GM19372 (cell line): ENCODE measurements at regions not wholly inside any gene's neighbourhood (a gene's known extent, or its start where the extent isn't known, plus 50 kb on each side); places are given as distances from the start of the nearest gene placed in this dataset.

Experiments
- ATAC-seq: cut with Tn5 transposase; IDR thresholded peaks from one replicate; pipeline ENCODE4 v1.9.1; 2021; ENCODE audit warnings: mild to moderate bottlenecking, low read depth, moderate library complexity; ENCODE audit not compliant: unreplicated experiment

GRCh38 chr18:70653671-70654070 lies 364.8 kb downstream of the SOCS6 start:
- no peak for ATAC-seq

GRCh38 chr18:70650878-70651277 lies 362.0 kb downstream of the SOCS6 start:
- no peak for ATAC-seq

- ATAC-seq: no peak
Observed at GRCh38 chr18:70649683-70650082, 360.8 kb downstream of the SOCS6 start.

- ATAC-seq: no peak
Observed at GRCh38 chr18:70645971-70646370, 357.1 kb downstream of the SOCS6 start.

- no peak for ATAC-seq
Observed at GRCh38 chr18:70643812-70644211, 355.0 kb downstream of the SOCS6 start.

- no peak for ATAC-seq
Observed at GRCh38 chr18:70641156-70641775, 352.4 kb downstream of the SOCS6 start.

- no peak for ATAC-seq
Observed at GRCh38 chr18:70640336-70640887, 351.6 kb downstream of the SOCS6 start.

- ATAC-seq: no peak
Observed at GRCh38 chr18:70636991-70637390, 348.1 kb downstream of the SOCS6 start.

- no peak for ATAC-seq
Observed at GRCh38 chr18:70634576-70635147, 345.8 kb downstream of the SOCS6 start.

GRCh38 chr18:70627182-70627802 lies 338.4 kb downstream of the SOCS6 start:
- ATAC-seq: no peak

GRCh38 chr18:70622622-70623419 lies 334.0 kb downstream of the SOCS6 start:
- no peak for ATAC-seq

- no peak for ATAC-seq
Observed at GRCh38 chr18:70621710-70622109, 332.9 kb downstream of the SOCS6 start.

GRCh38 chr18:70620837-70621612 lies 332.2 kb downstream of the SOCS6 start:
- ATAC-seq: no peak

- ATAC-seq: no peak
Observed at GRCh38 chr18:70617020-70617763, 328.3 kb downstream of the SOCS6 start.

GRCh38 chr18:70600225-70600925 lies 311.5 kb downstream of the SOCS6 start:
- no peak for ATAC-seq

- ATAC-seq: no peak
Observed at GRCh38 chr18:70598406-70598805, 309.6 kb downstream of the SOCS6 start.

GRCh38 chr18:70582981-70583380 lies 294.1 kb downstream of the SOCS6 start:
- no peak for ATAC-seq

GRCh38 chr18:70578480-70578879 lies 289.6 kb downstream of the SOCS6 start:
- no peak for ATAC-seq

- ATAC-seq: no peak
Observed at GRCh38 chr18:70577023-70577420, 288.2 kb downstream of the SOCS6 start.
